IMR-90 (cell line): ENCODE measurements at regions not wholly inside any gene's neighbourhood (a gene's known extent, or its start where the extent isn't known, plus 50 kb on each side); places are given as distances from the start of the nearest gene placed in this dataset.

Experiments
- CEBPB ChIP-seq: IDR thresholded peaks from 2 replicates; pipeline ENCODE4 v1.6.1; 2012; ENCODE audit warnings: low read depth, low read length, improper control_type of control experiment
- CTCF ChIP-seq: conservative IDR thresholded peaks from 2 replicates; pipeline ENCODE4 v1.5.1; 2012; ENCODE audit warnings: mild to moderate bottlenecking, low read depth, low read length, improper control_type of control experiment
- FOS ChIP-seq: fragments of 150-350 bp; IDR thresholded peaks from 2 replicates; pipeline ENCODE4 v1.6.1; 2016; ENCODE audit warnings: low read depth, low read length
- POLR2A ChIP-seq: IDR thresholded peaks from 2 replicates; pipeline ENCODE4 v1.6.1; 2012; ENCODE audit warnings: mild to moderate bottlenecking, low read depth, low read length
- RCOR1 ChIP-seq: IDR thresholded peaks from 2 replicates; pipeline ENCODE4 v1.6.1; 2012; ENCODE audit warnings: mild to moderate bottlenecking, low read length, improper control_type of control experiment; ENCODE audit not compliant: insufficient replicate concordance
- USF2 ChIP-seq: fragments of 150-350 bp; IDR thresholded peaks from 2 replicates; pipeline ENCODE4 v1.6.1; 2017; ENCODE audit warnings: mild to moderate bottlenecking, antibody characterized with exemption, low read length, low read depth

- no peak for TF ChIP-seq FOS
- no peak for TF ChIP-seq CEBPB
- no peak for TF ChIP-seq CTCF
- no peak for TF ChIP-seq RCOR1
- no peak for TF ChIP-seq POLR2A
- TF ChIP-seq USF2, result no peak
These were observed 343.2 kb upstream of the UMPS start for GRCh38 chr3:124386996-124387595.
